Erythroblast (primary cell): ENCODE measurements at regions not wholly inside any gene's neighbourhood (a gene's known extent, or its start where the extent isn't known, plus 50 kb on each side); places are given as distances from the start of the nearest gene placed in this dataset.

Source experiments
- GATA1 ChIP-seq: IDR thresholded peaks from 2 replicates; pipeline ENCODE4 v1.6.1; 2011; ENCODE audit warnings: low read depth, mild to moderate bottlenecking, control low read depth, low read length, moderate library complexity
- POLR2A ChIP-seq: IDR thresholded peaks from 2 replicates; pipeline ENCODE4 v1.6.1; 2011; ENCODE audit warnings: mild to moderate bottlenecking, low read length

DNA sequence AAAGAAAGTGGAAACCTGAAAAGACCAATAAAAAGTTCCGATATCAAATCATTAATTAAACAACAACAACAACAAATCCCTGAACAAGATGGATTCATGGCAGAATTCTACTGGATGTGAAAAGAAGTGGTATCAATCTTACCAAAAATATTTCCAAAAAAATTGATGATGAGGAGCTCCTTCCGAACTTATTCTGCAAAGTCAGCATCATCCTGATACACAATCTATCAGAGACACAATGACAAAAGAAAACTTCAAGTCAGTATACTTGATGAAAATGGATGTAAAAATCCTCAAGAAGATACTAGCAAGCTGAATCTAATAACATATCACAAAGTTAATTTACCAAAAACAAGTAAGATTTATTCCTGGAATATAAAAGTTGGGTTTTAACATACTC, 881.8 kb downstream of the SI start:
- no peak for TF ChIP-seq POLR2A
- TF ChIP-seq GATA1: no peak
